A673 (cell line): ENCODE measurements at regions not wholly inside any gene's neighbourhood (a gene's known extent, or its start where the extent isn't known, plus 50 kb on each side); places are given as distances from the start of the nearest gene placed in this dataset.

ENCODE experiments used
- BruUV-seq: library from RNA; stranded (reverse); fragments of 400-500 nt; replicated peaks from 2 replicates; lab custom pipeline; 2021; lab: Mats Ljungman, UMichigan
- CTCF ChIA-PET: fragments of 300-600 bp; sonication (Branson Sonifier 250); formaldehyde crosslinking; loops from one replicate; lab custom pipeline; 2022; ENCODE audit warnings: antibody characterized with exemption; lab: Charles Lee
- POLR2A ChIA-PET: fragments of 300-600 bp; sonication (Branson Sonifier 250); formaldehyde crosslinking; loops from one replicate; lab custom pipeline; 2022; ENCODE audit warnings: antibody characterized with exemption; ENCODE audit not compliant: low non-redundant PET; lab: Charles Lee
- DNase-seq: peaks from one replicate; pipeline ENCODE4 v3.0.0-alpha.2; 2015; ENCODE audit warnings: low spot score
- H3K27ac ChIP-seq: fragments of 200-600 bp; sonication (generic); 2 replicates; pipeline ENCODE4 v1.5.1; 2016; ENCODE audit warnings: mixed run types, low read depth, mild to moderate bottlenecking, mixed read lengths, antibody characterized with exemption, low read length; ENCODE audit not compliant: poor library complexity, severe bottlenecking
- H3K27me3 ChIP-seq: fragments of 200-600 bp; sonication (generic); replicated peaks from 2 replicates; pipeline ENCODE4 v1.6.1; 2017; ENCODE audit warnings: mixed run types, low read depth, mild to moderate bottlenecking, mixed read lengths, antibody characterized with exemption, low read length; ENCODE audit not compliant: insufficient read depth, poor library complexity
- H3K36me3 ChIP-seq: fragments of 200-600 bp; sonication (generic); 2 replicates; pipeline ENCODE4 v1.6.1; 2016; ENCODE audit warnings: mixed run types, mild to moderate bottlenecking, mixed read lengths, antibody characterized with exemption, low read length; ENCODE audit not compliant: insufficient read depth, poor library complexity, severe bottlenecking
- H3K4me1 ChIP-seq: fragments of 200-600 bp; sonication (generic); 2 replicates; pipeline ENCODE4 v1.6.1; 2017; ENCODE audit warnings: mixed run types, mild to moderate bottlenecking, mixed read lengths, antibody characterized with exemption, low read length; ENCODE audit not compliant: insufficient read depth, poor library complexity, severe bottlenecking
- H3K4me3 ChIP-seq: fragments of 200-600 bp; sonication (generic); 2 replicates; pipeline ENCODE4 v1.5.1; 2016; ENCODE audit warnings: low read depth, mixed run types, mild to moderate bottlenecking, mixed read lengths, low read length; ENCODE audit not compliant: poor library complexity, severe bottlenecking
- H3K9me3 ChIP-seq: fragments of 200-600 bp; sonication (generic); 2 replicates; pipeline ENCODE4 v1.6.1; 2016; ENCODE audit warnings: mixed run types, low read depth, mild to moderate bottlenecking, mixed read lengths, antibody characterized with exemption, low read length; ENCODE audit not compliant: poor library complexity, severe bottlenecking
- CTCF ChIP-seq: fragments of 300-800, 200-600 bp; sonication (generic); conservative IDR thresholded peaks from 2 replicates; pipeline ENCODE4 v1.5.1; 2017; ENCODE audit warnings: low read depth, mild to moderate bottlenecking, antibody characterized with exemption, low read length, moderate library complexity, mixed read lengths
- EZH2 ChIP-seq: fragments of 200-600 bp; sonication (generic); IDR thresholded peaks from 2 replicates; pipeline ENCODE4 v1.6.1; 2017; ENCODE audit warnings: borderline replicate concordance, low read depth, mild to moderate bottlenecking, mixed read lengths, antibody characterized with exemption, low read length; ENCODE audit not compliant: poor library complexity, severe bottlenecking
- intact Hi-C: fragments of 100-400 bp; cut with micrococcal nuclease; formaldehyde crosslinking; loops from one replicate; pipeline ENCODE4 v1.10.0; 2022; ENCODE audit not compliant: unreplicated experiment

GRCh38 chr15:29889542-29890329 is 67.5 kb upstream of the TJP1 start:
- Histone ChIP-seq H3K9me3 (no peaks in the 10 kb centered on the region), H3K36me3 (no peaks in the 10 kb centered on the region), H3K4me3 (no peak overlapping the region), H3K27me3 (no peaks in the 10 kb centered on the region), H3K4me1 (no peaks in the 10 kb centered on the region), H3K27ac (no peak overlapping the region)
- ChIA-PET POLR2A (no interaction called here), CTCF (no interaction called here)
- DNase-seq: no peak
- intact Hi-C loops: no loop called here
- TF ChIP-seq CTCF (no peak), EZH2 (no peak)
- no TSS peak for BruUV-seq

- CTCF ChIA-PET: no interaction called here
- TF ChIP-seq EZH2 (no peak), CTCF (no peak)
- no peaks in the 10 kb centered on the region for H3K9me3 ChIP-seq
- H3K4me3 ChIP-seq: no peak overlapping the region
- intact Hi-C loops: no loop called here
- H3K27me3 ChIP-seq: no peaks in the 10 kb centered on the region
- H3K27ac ChIP-seq: no peak overlapping the region
- no peak for DNase-seq
- POLR2A ChIA-PET: no interaction called here
- no peaks in the 10 kb centered on the region for H3K4me1 ChIP-seq
- BruUV-seq: no TSS peak
- no peaks in the 10 kb centered on the region for H3K36me3 ChIP-seq
Measured at GRCh38 chr15:29888646-29889045, 66.4 kb upstream of the TJP1 start.

- POLR2A ChIA-PET: no interaction called here
- no peaks in the 10 kb centered on the region for H3K27me3 ChIP-seq
- intact Hi-C loops: no loop called here
- H3K9me3 ChIP-seq: no peaks in the 10 kb centered on the region
- no peaks in the 10 kb centered on the region for H3K36me3 ChIP-seq
- H3K4me1 ChIP-seq: no peaks in the 10 kb centered on the region
- no peak for TF ChIP-seq CTCF
- TF ChIP-seq EZH2: no peak
- no peak for DNase-seq
- no peak overlapping the region for H3K27ac ChIP-seq
- CTCF ChIA-PET: no interaction called here
- BruUV-seq: no TSS peak
- no peak overlapping the region for H3K4me3 ChIP-seq
Measured at GRCh38 chr15:29887721-29888120, 65.5 kb upstream of the TJP1 start.
